Smooth muscle cell of the brain vasculature (primary cell): ENCODE measurements at regions not wholly inside any gene's neighbourhood (a gene's known extent, or its start where the extent isn't known, plus 50 kb on each side); places are given as distances from the start of the nearest gene placed in this dataset.

Experiments used
- DNase-seq: peaks from one replicate; pipeline ENCODE4 v3.0.0-alpha.2; 2012; ENCODE audit warnings: low read depth, low spot score

- DNase-seq, result no peak
Measured at GRCh38 chr17:72046643-72047612, 73.9 kb upstream of the SOX9 start.

- DNase-seq, result no peak
Measured at GRCh38 chr17:72049914-72050313, 70.9 kb upstream of the SOX9 start.

DNA sequence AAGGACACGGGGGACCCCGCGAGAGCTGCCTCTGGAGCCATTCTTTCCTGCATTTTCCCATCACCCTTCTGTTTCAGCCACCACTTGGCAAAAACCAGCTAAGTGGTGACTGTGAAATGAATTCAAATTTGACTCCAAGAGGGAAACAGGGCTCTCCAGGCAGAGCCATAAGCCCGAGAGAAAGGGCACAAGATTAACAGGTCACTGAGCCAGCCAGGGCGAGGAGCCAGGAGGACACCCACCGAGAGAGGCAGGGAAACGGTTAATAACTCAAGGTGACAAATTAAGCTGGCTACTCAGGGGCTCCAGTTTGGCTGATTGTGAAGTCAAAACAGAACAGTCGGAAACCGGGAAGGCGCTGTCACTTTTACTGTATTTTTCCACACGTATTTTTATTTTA lies 67.8 kb upstream of the SOX9 start:
- no peak for DNase-seq

DNA sequence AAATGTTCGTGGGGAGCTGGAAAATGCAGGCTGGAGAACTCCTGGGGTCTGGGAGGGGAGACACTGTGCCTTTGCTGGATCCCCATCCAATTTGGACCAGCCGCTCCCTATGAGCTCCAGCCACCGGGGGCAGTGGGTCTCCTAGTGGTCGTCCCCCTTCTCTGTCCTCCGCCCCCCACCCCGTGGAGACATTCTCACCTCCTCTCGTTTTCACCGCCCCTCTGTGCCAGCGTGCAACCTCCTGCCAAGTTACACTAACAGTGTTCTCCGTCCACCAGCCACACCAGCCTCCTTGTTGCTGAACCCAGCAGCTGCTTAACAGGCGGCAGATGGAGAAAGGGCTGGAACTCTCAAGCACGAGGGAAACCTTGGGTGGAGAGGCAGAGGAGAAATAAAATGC lies 67.4 kb upstream of the SOX9 start:
- no peak for DNase-seq

DNA sequence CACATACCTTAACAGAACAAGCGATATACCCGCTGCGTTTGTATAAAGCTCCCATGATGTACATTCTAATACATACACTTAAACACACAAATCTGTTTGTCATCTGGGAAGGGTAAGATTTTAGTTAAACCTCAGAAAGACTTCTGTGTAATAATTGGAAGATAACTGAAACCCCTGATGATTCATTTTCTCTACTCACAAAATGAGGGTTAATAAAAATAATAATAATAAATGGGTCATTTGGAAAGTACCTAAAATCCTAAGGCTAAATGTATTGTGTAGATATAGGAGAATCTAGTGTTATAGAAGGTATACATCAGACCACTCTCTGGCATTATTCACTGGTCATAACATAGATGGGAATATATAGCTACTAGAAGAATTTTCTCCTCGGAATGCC lies 64.7 kb upstream of the SOX9 start:
- no peak for DNase-seq

- no peak for DNase-seq
Measured at GRCh38 chr17:72056727-72057290, 64.0 kb upstream of the SOX9 start.

- no peak for DNase-seq
Measured at GRCh38 chr17:72060084-72060483, 60.7 kb upstream of the SOX9 start.

DNA sequence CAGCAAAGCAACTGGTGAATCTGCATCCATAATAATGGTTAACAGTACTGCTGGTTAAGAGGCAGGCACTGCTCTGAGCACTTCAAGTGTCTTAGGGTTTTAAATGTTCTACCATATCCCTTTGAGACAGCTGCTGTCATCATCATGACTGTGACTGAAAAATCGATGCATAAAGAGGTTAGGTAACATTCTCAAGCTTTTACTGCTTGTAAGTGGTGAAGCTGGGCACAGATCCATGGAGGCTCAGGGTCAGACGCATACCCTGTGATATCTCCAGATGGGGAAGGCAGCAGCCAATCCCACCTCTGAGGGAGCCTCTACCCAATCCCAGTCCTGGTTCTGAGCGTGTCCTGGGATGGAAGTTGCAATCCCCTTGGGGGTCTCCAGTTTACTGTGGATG lies 57.6 kb upstream of the SOX9 start:
- no peak for DNase-seq

GRCh38 chr17:72063756-72064450 lies 56.9 kb upstream of the SOX9 start:
- no peak for DNase-seq

DNA sequence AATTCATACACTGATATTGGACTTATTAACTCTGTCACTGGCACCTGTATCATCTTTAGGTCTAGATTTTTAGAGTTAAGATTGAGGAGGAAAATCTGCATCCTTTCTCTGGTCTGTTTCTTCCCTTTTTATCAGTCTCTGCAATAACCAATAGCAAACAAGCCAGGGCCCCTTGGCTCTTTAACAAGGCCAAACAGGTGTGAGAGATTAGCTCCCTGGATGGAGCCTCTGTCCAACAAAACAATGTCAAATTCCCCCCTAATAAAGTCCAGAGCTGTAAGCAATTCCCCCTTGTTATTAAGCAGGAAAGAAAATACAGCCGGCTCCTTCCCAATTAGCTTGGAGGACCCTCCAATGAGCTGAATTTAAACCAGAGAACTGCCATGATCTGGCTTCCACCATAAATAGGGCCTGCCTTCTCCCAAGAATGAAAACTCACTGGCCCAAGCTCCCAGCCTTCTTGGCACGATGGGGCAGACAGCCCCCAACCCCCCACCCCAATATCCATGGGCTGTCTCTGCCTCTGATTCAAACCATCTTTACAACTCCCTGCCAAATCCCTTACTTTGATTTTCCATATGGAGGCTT lies 56.1 kb upstream of the SOX9 start:
- no peak for DNase-seq

- DNase-seq, result no peak
Measured at GRCh38 chr17:72065556-72065955, 55.3 kb upstream of the SOX9 start.

DNA sequence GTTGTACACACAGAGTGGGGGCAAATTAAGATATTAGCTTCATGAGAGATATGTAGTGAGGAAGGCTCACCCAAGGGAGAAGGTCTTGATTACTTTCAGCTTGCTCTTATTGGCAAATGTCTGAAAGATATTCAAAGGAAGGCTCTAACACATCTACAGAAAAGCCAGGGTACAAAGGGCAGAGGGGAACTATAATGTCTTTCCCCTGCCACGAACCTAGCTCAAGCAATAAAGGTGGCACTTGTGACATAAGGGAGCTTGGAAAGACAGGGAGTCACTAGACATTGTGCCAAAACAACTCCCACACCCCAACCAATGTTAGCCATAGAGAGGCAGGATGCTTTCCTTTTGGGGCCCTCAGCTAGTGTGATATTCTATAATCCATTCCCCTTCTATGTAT lies 52.2 kb upstream of the SOX9 start:
- no peak for DNase-seq

- DNase-seq, result no peak
Measured at GRCh38 chr17:72069586-72070202, 51.1 kb upstream of the SOX9 start.
